HEK293 (cell line): ENCODE measurements at regions not wholly inside any gene's neighbourhood (a gene's known extent, or its start where the extent isn't known, plus 50 kb on each side); places are given as distances from the start of the nearest gene placed in this dataset.

Experiments used
- BCL11A ChIP-seq: fragments of 450-650 bp; formaldehyde crosslinking; IDR thresholded peaks from 2 replicates; pipeline ENCODE4 v1.5.1; 2016; ENCODE audit warnings: low read depth, missing biosample characterization, missing genetic modification characterization
- GLI4 ChIP-seq: fragments of 450-650 bp; formaldehyde crosslinking; IDR thresholded peaks from 2 replicates; pipeline ENCODE4 v1.5.1; 2016; ENCODE audit warnings: missing biosample characterization, missing genetic modification characterization
- ZFP3 ChIP-seq: fragments of 450-650 bp; formaldehyde crosslinking; IDR thresholded peaks from 2 replicates; pipeline ENCODE4 v1.5.1; 2016; ENCODE audit warnings: low read depth, missing biosample characterization, missing genetic modification characterization
- ZNF658 ChIP-seq: fragments of 450-650 bp; formaldehyde crosslinking; IDR thresholded peaks from 2 replicates; pipeline ENCODE4; 2016; ENCODE audit warnings: missing biosample characterization, missing genetic modification characterization
- TF ChIP-seq, protein P1 (sequence below): fragments of 450-650 bp; formaldehyde crosslinking; IDR thresholded peaks from 2 replicates; pipeline ENCODE4 v1.5.1; 2016; ENCODE audit warnings: missing biosample characterization, missing genetic modification characterization

DNA sequence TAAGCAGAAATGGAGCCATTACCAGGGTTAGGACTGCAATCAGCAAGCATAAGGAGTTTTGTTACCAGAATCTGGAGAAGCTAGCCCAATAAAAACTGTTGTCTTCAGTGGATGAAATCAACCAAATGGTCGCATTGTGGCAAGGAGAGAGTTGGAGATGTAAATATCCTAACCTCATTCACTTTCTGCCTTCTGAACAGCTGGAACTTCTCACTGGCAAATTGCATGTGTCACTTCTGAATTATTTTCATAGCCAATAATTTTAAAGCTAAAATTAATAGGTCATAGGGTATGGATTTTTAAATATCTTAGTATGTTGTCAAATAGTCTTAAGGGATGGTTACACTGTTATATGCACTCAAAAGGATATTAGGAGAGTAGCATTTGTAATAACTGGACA is 121.6 kb downstream of the SUCNR1 start:
- no peak for TF ChIP-seq GLI4
- no peak for TF ChIP-seq ZFP3
- TF ChIP-seq BCL11A (tag by site-specific recombination), result no peak
- TF ChIP-seq, protein P1, sequence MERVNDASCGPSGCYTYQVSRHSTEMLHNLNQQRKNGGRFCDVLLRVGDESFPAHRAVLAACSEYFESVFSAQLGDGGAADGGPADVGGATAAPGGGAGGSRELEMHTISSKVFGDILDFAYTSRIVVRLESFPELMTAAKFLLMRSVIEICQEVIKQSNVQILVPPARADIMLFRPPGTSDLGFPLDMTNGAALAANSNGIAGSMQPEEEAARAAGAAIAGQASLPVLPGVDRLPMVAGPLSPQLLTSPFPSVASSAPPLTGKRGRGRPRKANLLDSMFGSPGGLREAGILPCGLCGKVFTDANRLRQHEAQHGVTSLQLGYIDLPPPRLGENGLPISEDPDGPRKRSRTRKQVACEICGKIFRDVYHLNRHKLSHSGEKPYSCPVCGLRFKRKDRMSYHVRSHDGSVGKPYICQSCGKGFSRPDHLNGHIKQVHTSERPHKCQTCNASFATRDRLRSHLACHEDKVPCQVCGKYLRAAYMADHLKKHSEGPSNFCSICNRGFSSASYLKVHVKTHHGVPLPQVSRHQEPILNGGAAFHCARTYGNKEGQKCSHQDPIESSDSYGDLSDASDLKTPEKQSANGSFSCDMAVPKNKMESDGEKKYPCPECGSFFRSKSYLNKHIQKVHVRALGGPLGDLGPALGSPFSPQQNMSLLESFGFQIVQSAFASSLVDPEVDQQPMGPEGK (tag by site-specific recombination), result no peak
- TF ChIP-seq ZNF658 (tag by site-specific recombination), result no peak
